ENCODE measurements at regions not wholly inside any gene's neighbourhood (a gene's known extent, or its start where the extent isn't known, plus 50 kb on each side); places are given as distances from the start of the nearest gene placed in this dataset.

DNA sequence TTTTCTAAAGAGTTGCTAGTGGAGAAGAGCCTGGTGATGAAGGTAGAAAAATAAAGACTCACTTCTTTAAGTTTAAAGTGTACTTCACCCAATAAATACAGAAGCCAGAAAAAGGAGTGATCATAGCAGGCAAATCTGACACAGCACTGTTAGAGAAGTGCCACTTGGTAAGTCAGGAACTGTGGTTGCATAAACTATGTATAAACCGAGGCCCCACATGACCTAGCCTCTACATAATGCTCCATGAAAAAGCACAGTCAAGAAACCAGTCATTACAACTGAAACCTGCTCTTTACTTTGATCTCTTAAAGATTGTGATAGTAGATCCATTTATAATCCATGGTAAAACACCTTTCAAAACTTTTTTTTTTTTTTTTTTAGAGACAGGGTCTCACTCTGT is 172.1 kb upstream of the PHYHIPL start:
- Histone ChIP-seq H3K27me3 (ENCODE audit: control insufficient read depth in 2 of 2, insufficient read depth in 2 of 2, low read length in 2 of 2) (no peaks in the 10 kb centered on the region), H2AFZ (ENCODE audit: low read depth, low read length) (no peak overlapping the region), H3K4me3 (replicated peaks in 1 of 3; ENCODE audit: insufficient read depth in 1 of 3, low read depth in 1 of 3, low read length in 3 of 3) (no peak overlapping the region), H3K79me2 (ENCODE audit: control insufficient read depth, insufficient read depth, low read length) (no peaks in the 10 kb centered on the region), H3K9me1 (replicated peaks; ENCODE audit: control insufficient read depth, extremely low read depth, insufficient read depth, low read length) (no peaks in the 10 kb centered on the region), H3K36me3 (ENCODE audit: control insufficient read depth in 2 of 2, extremely low read depth in 1 of 2, insufficient read depth in 2 of 2, low read length in 2 of 2) (no peaks in the 10 kb centered on the region), H3K9ac (replicated peaks; ENCODE audit: extremely low read depth, insufficient read depth, low read length) (no peak overlapping the region), H3K9me3 (replicated peaks; ENCODE audit: control insufficient read depth, insufficient read depth, low read length) (no peaks in the 10 kb centered on the region), H3K4me2 (ENCODE audit: insufficient read depth, low read length) (no peak overlapping the region), H4K20me1 (replicated peaks; ENCODE audit: control insufficient read depth, extremely low read depth, insufficient read depth, low read length) (no peaks in the 10 kb centered on the region), H3K4me1 (ENCODE audit: control insufficient read depth, extremely low read depth, insufficient read depth, low read length) (no peaks in the 10 kb centered on the region), H3K27ac (ENCODE audit: insufficient read depth, low read depth, low read length) (no peak overlapping the region)
- ChIA-PET CTCF (interaction anchor here (0.8 kb wide), 1 partner anchor 299 kb away, joined by 3 read pairs; no protein-coding TSS in a partner anchor), POLR2A (no interaction called here)
- intact Hi-C loops (cut with micrococcal nuclease), result no loop called here
- no TSS peak for BruUV-seq (replicated peaks)
- TF ChIP-seq EZH2 (IDR thresholded peaks at IDR 0.05; ENCODE audit: borderline replicate concordance, low read depth, low read length, severe bottlenecking) (no peak), POLR2A (IDR thresholded peaks at IDR 0.05; ENCODE audit: low read depth, low read length) (no peak), JUN (IDR thresholded peaks at IDR 0.05; ENCODE audit: borderline replicate concordance, insufficient read depth, insufficient read length, low read depth) (no peak), GATA2 (IDR thresholded peaks at IDR 0.05; ENCODE audit: insufficient read depth, insufficient read length, low read depth, low read length) (no peak), POLR2AphosphoS5 (IDR thresholded peaks at IDR 0.05; ENCODE audit: insufficient read depth, low read depth, low read length) (no peak)
- TF ChIP-seq, protein P1, sequence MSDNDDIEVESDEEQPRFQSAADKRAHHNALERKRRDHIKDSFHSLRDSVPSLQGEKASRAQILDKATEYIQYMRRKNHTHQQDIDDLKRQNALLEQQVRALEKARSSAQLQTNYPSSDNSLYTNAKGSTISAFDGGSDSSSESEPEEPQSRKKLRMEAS (IDR thresholded peaks at IDR 0.05; ENCODE audit: insufficient read depth, insufficient read length), result no peak
- dilution Hi-C loops (cut with MboI; ENCODE audit: extremely low pct_ligation_motif_present, low sequenced_read_pairs), result no loop called here
- DNase-seq (ENCODE audit: low read depth, low spot score), result no peak
- no peak for FAIRE-seq

DNA sequence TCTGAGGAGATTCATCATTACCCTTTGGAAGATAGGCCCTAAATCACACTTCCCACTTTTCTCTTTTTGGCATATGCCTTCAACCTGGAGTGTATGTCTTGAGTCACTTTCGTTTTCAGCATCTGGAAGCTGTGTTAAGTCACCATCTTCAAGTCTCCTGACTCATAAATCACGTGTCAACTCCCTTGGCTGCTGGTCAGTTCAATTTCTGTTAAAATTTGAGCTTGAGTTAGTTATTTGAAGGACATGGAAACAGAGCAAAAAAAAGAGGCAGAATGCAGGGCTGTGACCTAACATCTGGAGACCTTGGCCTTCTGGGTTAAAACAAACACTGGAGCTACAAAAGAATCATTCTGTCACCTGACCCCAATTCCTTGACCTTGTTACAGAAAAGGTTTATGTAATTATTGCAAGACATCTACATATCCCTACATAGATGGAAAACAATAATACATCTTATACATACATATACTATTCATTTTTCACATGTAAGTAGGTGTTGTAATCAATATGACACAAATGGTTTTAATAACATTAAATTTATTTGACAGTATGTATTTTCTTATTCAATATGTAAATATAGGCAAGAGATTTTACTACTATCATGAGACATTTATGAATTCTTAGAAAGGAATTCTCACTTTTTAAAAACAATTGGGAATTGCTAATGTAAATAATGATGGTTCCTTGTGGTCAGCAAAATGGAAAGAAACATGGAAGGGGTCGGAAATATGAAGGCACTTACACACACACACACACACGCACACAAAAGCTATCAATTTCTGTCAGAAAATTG is 169.7 kb upstream of the PHYHIPL start:
- dilution Hi-C loops (cut with MboI; ENCODE audit: extremely low pct_ligation_motif_present, low sequenced_read_pairs), result no loop called here
- intact Hi-C loops (cut with micrococcal nuclease), result no loop called here
- H3K27me3 ChIP-seq (ENCODE audit: control insufficient read depth in 2 of 2, insufficient read depth in 2 of 2, low read length in 2 of 2), result no peaks in the 10 kb centered on the region
- FAIRE-seq, result no peak
- no peaks in the 10 kb centered on the region for H3K36me3 ChIP-seq (ENCODE audit: control insufficient read depth in 2 of 2, extremely low read depth in 1 of 2, insufficient read depth in 2 of 2, low read length in 2 of 2)
- DNase-seq (ENCODE audit: low read depth, low spot score), result no peak
- H3K79me2 ChIP-seq (ENCODE audit: control insufficient read depth, insufficient read depth, low read length), result no peaks in the 10 kb centered on the region
- H3K9ac ChIP-seq (replicated peaks; ENCODE audit: extremely low read depth, insufficient read depth, low read length), result no peak overlapping the region
- POLR2A ChIA-PET, result no interaction called here
- no peak overlapping the region for H3K4me3 ChIP-seq (replicated peaks in 1 of 3; ENCODE audit: insufficient read depth in 1 of 3, low read depth in 1 of 3, low read length in 3 of 3)
- CTCF ChIA-PET, result no interaction called here
- TF ChIP-seq GATA2 (IDR thresholded peaks at IDR 0.05; ENCODE audit: insufficient read depth, insufficient read length, low read depth, low read length) (no peak), MYC (IDR thresholded peaks at IDR 0.05; ENCODE audit: low read depth, low read length) (no peak), POLR2A (IDR thresholded peaks at IDR 0.05; ENCODE audit: low read depth, low read length) (no peak), FOS (IDR thresholded peaks at IDR 0.05; ENCODE audit: borderline replicate concordance, insufficient read depth, low read length) (no peak), POLR2AphosphoS5 (IDR thresholded peaks at IDR 0.05; ENCODE audit: insufficient read depth, low read depth, low read length) (no peak), JUN (IDR thresholded peaks at IDR 0.05; ENCODE audit: borderline replicate concordance, insufficient read depth, insufficient read length, low read depth) (no peak), EZH2 (IDR thresholded peaks at IDR 0.05; ENCODE audit: borderline replicate concordance, low read depth, low read length, severe bottlenecking) (no peak)
- TF ChIP-seq, protein P2, sequence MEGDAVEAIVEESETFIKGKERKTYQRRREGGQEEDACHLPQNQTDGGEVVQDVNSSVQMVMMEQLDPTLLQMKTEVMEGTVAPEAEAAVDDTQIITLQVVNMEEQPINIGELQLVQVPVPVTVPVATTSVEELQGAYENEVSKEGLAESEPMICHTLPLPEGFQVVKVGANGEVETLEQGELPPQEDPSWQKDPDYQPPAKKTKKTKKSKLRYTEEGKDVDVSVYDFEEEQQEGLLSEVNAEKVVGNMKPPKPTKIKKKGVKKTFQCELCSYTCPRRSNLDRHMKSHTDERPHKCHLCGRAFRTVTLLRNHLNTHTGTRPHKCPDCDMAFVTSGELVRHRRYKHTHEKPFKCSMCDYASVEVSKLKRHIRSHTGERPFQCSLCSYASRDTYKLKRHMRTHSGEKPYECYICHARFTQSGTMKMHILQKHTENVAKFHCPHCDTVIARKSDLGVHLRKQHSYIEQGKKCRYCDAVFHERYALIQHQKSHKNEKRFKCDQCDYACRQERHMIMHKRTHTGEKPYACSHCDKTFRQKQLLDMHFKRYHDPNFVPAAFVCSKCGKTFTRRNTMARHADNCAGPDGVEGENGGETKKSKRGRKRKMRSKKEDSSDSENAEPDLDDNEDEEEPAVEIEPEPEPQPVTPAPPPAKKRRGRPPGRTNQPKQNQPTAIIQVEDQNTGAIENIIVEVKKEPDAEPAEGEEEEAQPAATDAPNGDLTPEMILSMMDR (IDR thresholded peaks at IDR 0.05; ENCODE audit: extremely low read depth in 1 of 2, insufficient read depth in 1 of 2, low read depth in 1 of 2, low read length in 2 of 2), result no peak
- TF ChIP-seq, protein P1 (IDR thresholded peaks at IDR 0.05; ENCODE audit: insufficient read depth, insufficient read length), result no peak
- no peak overlapping the region for H2AFZ ChIP-seq (ENCODE audit: low read depth, low read length)
- no peak overlapping the region for H3K27ac ChIP-seq (ENCODE audit: insufficient read depth, low read depth, low read length)
- H4K20me1 ChIP-seq (replicated peaks; ENCODE audit: control insufficient read depth, extremely low read depth, insufficient read depth, low read length), result no peaks in the 10 kb centered on the region
- H3K9me1 ChIP-seq (replicated peaks; ENCODE audit: control insufficient read depth, extremely low read depth, insufficient read depth, low read length), result no peaks in the 10 kb centered on the region
- no peaks in the 10 kb centered on the region for H3K4me1 ChIP-seq (ENCODE audit: control insufficient read depth, extremely low read depth, insufficient read depth, low read length)
- no peak overlapping the region for H3K4me2 ChIP-seq (ENCODE audit: insufficient read depth, low read length)
- H3K9me3 ChIP-seq (replicated peaks; ENCODE audit: control insufficient read depth, insufficient read depth, low read length), result no peaks in the 10 kb centered on the region
- BruUV-seq (replicated peaks), result no TSS peak

Data from endothelial cell of umbilical vein (primary cell).